Right atrium auricular region (tissue), 2 donors: ENCODE measurements at regions not wholly inside any gene's neighbourhood (a gene's known extent, or its start where the extent isn't known, plus 50 kb on each side); places are given as distances from the start of the nearest gene placed in this dataset.

ENCODE experiments used
- DNase-seq: peaks from one replicate; pipeline ENCODE4 v3.0.0-alpha.2; 2019; ENCODE audit warnings: low spot score
- H3K27ac ChIP-seq, 2 donors: fragments of 200-600 bp; sonication (generic); 1 replicate in 1 of 2; 2 replicates in 1 of 2; pipeline ENCODE4 v1.5.1; 2016 to 2019
- H3K27me3 ChIP-seq, 2 donors: fragments of 200-600 bp; sonication (generic); one replicate each; pipeline versions ENCODE4 v1.5.1 to v1.6.0; 2017 to 2019
- H3K36me3 ChIP-seq: fragments of 200-600 bp; sonication (generic); one replicate; pipeline ENCODE4 v1.5.1; 2016
- H3K4me1 ChIP-seq, 2 donors: fragments of 200-600 bp; sonication (generic); one replicate each; pipeline versions ENCODE4 v1.5.1 to v1.6.0; 2017 to 2019
- H3K4me3 ChIP-seq, 2 donors: fragments of 200-600 bp; sonication (generic); 1 replicate in 1 of 2; 2 replicates in 1 of 2; pipeline ENCODE4 v1.5.1; 2017 to 2019; ENCODE audit warnings: mild to moderate bottlenecking in 1 of 2, moderate library complexity in 1 of 2
- H3K9me3 ChIP-seq, 2 donors: fragments of 200-600 bp; sonication (generic); one replicate each; pipeline ENCODE4 v1.5.1; 2019
- TF ChIP-seq, protein P1 (sequence below), 2 donors: fragments of 200-600 bp; sonication (generic); IDR thresholded peaks; one replicate each; pipeline ENCODE4 v1.5.1; 2019; ENCODE audit warnings: antibody characterized with exemption in 2 of 2

DNA sequence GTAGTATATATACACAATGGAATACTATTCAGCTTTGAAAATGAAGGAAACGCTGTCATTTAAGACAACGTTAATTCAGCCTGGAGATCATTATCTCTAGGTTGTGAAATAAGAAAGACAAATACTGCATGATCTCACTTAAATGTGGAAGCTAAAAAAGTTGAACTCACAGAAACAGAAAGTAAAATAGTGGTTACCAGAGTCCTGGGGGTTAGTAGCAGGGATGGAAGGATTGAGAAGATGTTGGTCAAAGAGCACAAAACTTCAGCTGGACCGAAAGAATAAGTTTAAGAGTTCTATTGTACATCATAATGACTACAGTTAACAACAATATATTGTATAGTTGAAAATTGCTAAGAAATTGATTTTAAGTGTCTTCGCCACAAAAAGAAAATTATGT is 670.3 kb downstream of the NR4A2 start:
- no peak for DNase-seq
- no peaks in the 10 kb centered on the region for H3K36me3 ChIP-seq
- H3K27ac ChIP-seq, result no peak overlapping the region
- TF ChIP-seq, protein P1, sequence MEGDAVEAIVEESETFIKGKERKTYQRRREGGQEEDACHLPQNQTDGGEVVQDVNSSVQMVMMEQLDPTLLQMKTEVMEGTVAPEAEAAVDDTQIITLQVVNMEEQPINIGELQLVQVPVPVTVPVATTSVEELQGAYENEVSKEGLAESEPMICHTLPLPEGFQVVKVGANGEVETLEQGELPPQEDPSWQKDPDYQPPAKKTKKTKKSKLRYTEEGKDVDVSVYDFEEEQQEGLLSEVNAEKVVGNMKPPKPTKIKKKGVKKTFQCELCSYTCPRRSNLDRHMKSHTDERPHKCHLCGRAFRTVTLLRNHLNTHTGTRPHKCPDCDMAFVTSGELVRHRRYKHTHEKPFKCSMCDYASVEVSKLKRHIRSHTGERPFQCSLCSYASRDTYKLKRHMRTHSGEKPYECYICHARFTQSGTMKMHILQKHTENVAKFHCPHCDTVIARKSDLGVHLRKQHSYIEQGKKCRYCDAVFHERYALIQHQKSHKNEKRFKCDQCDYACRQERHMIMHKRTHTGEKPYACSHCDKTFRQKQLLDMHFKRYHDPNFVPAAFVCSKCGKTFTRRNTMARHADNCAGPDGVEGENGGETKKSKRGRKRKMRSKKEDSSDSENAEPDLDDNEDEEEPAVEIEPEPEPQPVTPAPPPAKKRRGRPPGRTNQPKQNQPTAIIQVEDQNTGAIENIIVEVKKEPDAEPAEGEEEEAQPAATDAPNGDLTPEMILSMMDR (IDR thresholded peaks at IDR 0.05), result no peak
- H3K27me3 ChIP-seq, result no peaks in the 10 kb centered on the region
- no peaks in the 10 kb centered on the region for H3K9me3 ChIP-seq
- H3K4me1 ChIP-seq, result no peaks in the 10 kb centered on the region
- H3K4me3 ChIP-seq, result no peak overlapping the region

DNA sequence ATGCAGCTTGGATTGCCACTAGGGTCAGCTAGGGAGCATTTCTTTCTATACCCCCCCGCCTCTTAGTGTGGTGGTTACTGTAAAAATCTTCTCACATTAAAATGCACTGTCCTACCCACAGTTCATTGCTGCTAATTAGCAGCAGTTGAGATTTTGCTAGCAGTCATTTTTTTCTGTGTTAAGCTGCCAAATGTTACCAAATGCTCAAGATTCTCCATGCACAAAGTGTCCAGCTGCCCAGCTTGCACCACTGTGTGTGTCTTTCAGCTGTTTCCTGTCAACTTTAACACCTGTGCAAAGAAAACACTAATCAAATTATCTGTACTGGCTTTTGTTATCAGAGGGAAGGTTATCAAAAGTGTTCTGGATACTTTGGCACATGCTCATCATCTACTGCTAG is 679.3 kb downstream of the NR4A2 start:
- DNase-seq, result no peak

DNA sequence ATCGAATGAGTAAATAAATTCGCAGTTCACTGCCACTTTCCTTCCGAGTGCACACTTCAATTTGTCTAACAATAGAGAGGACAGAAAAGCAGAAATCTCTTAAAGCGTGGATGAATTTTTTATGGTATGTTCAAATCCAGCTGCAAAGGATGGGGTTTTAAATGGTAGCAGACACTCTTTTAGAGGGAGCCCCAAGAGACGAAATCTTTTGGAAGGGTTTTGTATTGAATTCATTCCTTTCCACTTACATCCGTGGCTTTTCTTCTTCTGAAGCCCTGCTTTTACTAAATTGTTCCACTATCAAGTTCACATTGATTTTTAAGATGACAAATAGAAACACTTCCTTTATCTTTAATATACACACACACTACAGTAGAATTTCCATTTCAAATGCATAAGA is 680.7 kb downstream of the NR4A2 start:
- Histone ChIP-seq H3K27me3 (no peaks in the 10 kb centered on the region), H3K36me3 (no peaks in the 10 kb centered on the region), H3K27ac (no peak overlapping the region), H3K9me3 (no peaks in the 10 kb centered on the region), H3K4me1 (no peaks in the 10 kb centered on the region), H3K4me3 (no peak overlapping the region)
- TF ChIP-seq, protein P1 (IDR thresholded peaks at IDR 0.05), result no peak
- DNase-seq, result no peak

More for the DNA sequence above, 679.3 kb downstream of the NR4A2 start:
- Histone ChIP-seq H3K4me3 (no peak overlapping the region), H3K4me1 (no peaks in the 10 kb centered on the region), H3K36me3 (no peaks in the 10 kb centered on the region), H3K9me3 (no peaks in the 10 kb centered on the region), H3K27ac (no peak overlapping the region), H3K27me3 (no peaks in the 10 kb centered on the region)
- TF ChIP-seq, protein P1 (IDR thresholded peaks at IDR 0.05), result no peak

DNA sequence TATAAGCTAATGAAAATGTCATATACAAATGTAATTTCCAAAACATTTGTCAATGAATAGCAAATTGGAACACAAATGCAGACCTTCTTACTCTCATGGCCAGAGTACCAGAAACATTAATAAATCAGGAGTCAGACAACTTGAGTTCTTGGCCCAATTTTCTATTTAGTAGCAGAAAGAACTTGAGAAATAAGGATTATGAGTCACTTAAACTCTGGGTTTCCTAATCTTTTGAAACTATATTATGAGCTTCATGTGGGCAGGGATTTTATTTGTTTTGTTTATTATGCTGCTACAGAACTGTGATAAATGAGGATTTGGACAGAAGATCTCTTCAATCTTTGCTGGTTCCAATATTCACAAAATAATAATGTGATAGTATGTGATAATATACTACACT is 686.7 kb downstream of the NR4A2 start:
- no peaks in the 10 kb centered on the region for H3K36me3 ChIP-seq
- H3K9me3 ChIP-seq, result no peaks in the 10 kb centered on the region
- no peak overlapping the region for H3K4me3 ChIP-seq
- TF ChIP-seq, protein P1 (IDR thresholded peaks at IDR 0.05), result no peak
- H3K27ac ChIP-seq, result no peak overlapping the region
- H3K27me3 ChIP-seq, result no peaks in the 10 kb centered on the region
- DNase-seq, result no peak
- H3K4me1 ChIP-seq, result no peaks in the 10 kb centered on the region

DNA sequence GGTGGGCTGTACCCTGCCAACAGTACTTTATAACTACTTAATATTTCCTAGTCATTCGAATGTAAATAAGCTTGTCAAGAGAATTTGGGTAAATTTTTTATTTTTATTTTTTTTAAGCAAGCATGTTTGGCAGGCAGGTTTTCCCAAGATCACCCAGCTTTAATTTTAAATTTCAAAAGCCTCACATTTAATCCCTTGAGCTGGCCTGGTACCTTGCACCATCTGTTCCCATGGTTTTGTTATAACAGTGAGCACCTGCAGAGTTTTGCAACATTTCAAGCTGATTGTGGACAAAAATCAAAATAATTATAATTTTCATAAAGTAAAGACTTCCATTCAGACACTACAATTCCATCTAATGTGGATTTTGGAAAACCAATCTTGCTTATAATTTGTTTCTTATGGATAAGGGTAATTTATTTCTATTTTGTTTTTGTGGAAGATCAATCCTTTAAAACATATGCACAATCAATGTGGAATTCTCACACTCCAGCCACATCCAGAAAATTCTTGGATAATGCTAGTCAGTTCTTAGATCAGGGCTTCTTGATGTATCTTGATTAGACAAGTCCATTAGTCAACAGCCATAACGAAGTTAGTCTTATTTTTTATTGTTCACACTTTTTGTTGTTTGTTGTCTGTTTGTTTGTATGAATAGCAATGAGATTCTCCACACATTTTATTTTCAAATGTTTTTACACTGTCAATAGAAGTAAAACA is 689.3 kb downstream of the NR4A2 start:
- no peak overlapping the region for H3K27ac ChIP-seq
- TF ChIP-seq, protein P1 (IDR thresholded peaks at IDR 0.05), result no peak
- H3K4me3 ChIP-seq, result no peak overlapping the region
- no peaks in the 10 kb centered on the region for H3K36me3 ChIP-seq
- DNase-seq, result no peak
- H3K9me3 ChIP-seq, result no peaks in the 10 kb centered on the region
- H3K4me1 ChIP-seq, result no peaks in the 10 kb centered on the region
- no peaks in the 10 kb centered on the region for H3K27me3 ChIP-seq
